RWPE2 (cell line): ENCODE measurements at regions not wholly inside any gene's neighbourhood (a gene's known extent, or its start where the extent isn't known, plus 50 kb on each side); places are given as distances from the start of the nearest gene placed in this dataset.

ENCODE experiments used
- ATAC-seq: fragments of 200-7000 bp; cut with Tn5 transposase; 3 replicates; pipeline ENCODE4 v1.9.1; 2021; ENCODE audit warnings: low read depth
- DNase-seq: peaks from one replicate; pipeline ENCODE4 v3.0.0-alpha.2; 2020; ENCODE audit warnings: low spot score
- H3K27ac ChIP-seq: fragments of 450-650 bp; 2 replicates; pipeline ENCODE4 v1.5.1; 2017; ENCODE audit warnings: mild to moderate bottlenecking; ENCODE audit not compliant: poor library complexity, severe bottlenecking
- H3K27me3 ChIP-seq: fragments of 250-450 bp; sonication (Bioruptor Pico); 2 replicates; pipeline ENCODE4 v1.5.1; 2021; ENCODE audit warnings: mild to moderate bottlenecking, moderate library complexity; ENCODE audit not compliant: insufficient read depth, poor library complexity, severe bottlenecking
- H3K36me3 ChIP-seq: fragments of 250-450 bp; sonication (Bioruptor Pico); 2 replicates; pipeline ENCODE4 v1.5.1; 2020; ENCODE audit warnings: low read depth, mild to moderate bottlenecking, moderate library complexity
- H3K4me1 ChIP-seq: fragments of 250-450 bp; sonication (Bioruptor Pico); 2 replicates; pipeline ENCODE4 v1.5.1; 2021; ENCODE audit warnings: mild to moderate bottlenecking, moderate library complexity; ENCODE audit not compliant: insufficient read depth, poor library complexity, severe bottlenecking
- H3K4me3 ChIP-seq: fragments of 250-450 bp; sonication (Bioruptor Pico); 2 replicates; pipeline ENCODE4 v1.5.1; 2021; ENCODE audit warnings: mild to moderate bottlenecking, moderate library complexity; ENCODE audit not compliant: severe bottlenecking
- H3K9me3 ChIP-seq: fragments of 250-450 bp; sonication (Bioruptor Pico); 2 replicates; pipeline ENCODE4 v1.5.1; 2021; ENCODE audit warnings: mild to moderate bottlenecking, moderate library complexity; ENCODE audit not compliant: severe bottlenecking
- TF ChIP-seq, protein P1 (sequence below): fragments of 450-650 bp; IDR thresholded peaks from one replicate; pipeline ENCODE4 v1.5.1; 2017; ENCODE audit warnings: mild to moderate bottlenecking, moderate library complexity; ENCODE audit not compliant: poor library complexity, severe bottlenecking

GRCh38 chr3:105253225-105253624 is 113.5 kb upstream of the ALCAM start:
- Histone ChIP-seq H3K27ac (no peak overlapping the region), H3K4me3 (no peak overlapping the region), H3K27me3 (no peaks in the 10 kb centered on the region), H3K9me3 (no peaks in the 10 kb centered on the region), H3K36me3 (no peaks in the 10 kb centered on the region), H3K4me1 (no peaks in the 10 kb centered on the region)
- TF ChIP-seq, protein P1, sequence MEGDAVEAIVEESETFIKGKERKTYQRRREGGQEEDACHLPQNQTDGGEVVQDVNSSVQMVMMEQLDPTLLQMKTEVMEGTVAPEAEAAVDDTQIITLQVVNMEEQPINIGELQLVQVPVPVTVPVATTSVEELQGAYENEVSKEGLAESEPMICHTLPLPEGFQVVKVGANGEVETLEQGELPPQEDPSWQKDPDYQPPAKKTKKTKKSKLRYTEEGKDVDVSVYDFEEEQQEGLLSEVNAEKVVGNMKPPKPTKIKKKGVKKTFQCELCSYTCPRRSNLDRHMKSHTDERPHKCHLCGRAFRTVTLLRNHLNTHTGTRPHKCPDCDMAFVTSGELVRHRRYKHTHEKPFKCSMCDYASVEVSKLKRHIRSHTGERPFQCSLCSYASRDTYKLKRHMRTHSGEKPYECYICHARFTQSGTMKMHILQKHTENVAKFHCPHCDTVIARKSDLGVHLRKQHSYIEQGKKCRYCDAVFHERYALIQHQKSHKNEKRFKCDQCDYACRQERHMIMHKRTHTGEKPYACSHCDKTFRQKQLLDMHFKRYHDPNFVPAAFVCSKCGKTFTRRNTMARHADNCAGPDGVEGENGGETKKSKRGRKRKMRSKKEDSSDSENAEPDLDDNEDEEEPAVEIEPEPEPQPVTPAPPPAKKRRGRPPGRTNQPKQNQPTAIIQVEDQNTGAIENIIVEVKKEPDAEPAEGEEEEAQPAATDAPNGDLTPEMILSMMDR: no peak
- DNase-seq (no peak), ATAC-seq (no peak)

GRCh38 chr3:105254154-105254553 is 112.6 kb upstream of the ALCAM start:
- no peak for ATAC-seq
- no peak for DNase-seq
- H3K27me3 ChIP-seq: no peaks in the 10 kb centered on the region
- no peaks in the 10 kb centered on the region for H3K4me1 ChIP-seq
- TF ChIP-seq, protein P1: no peak
- no peak overlapping the region for H3K4me3 ChIP-seq
- no peaks in the 10 kb centered on the region for H3K9me3 ChIP-seq
- no peaks in the 10 kb centered on the region for H3K36me3 ChIP-seq
- H3K27ac ChIP-seq: no peak overlapping the region

DNA sequence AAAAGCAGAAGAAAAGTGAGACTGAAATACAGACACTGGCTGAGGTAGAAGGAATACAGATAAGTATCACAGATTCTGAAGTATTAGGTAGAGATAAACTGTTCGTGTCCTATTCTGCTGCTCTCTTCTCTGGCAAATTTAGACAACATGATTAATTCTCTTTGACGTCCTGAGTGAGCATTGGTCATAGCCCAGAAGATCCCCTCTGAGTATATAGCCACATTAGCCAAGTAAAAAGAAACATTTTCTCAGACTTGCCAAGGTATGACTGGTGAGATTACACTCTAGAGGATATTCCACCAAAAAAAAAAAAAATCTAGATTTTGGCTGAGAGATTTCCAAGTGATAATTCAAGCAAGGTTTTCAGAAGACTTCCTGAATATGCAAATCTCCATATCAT is 111.4 kb upstream of the ALCAM start:
- no peaks in the 10 kb centered on the region for H3K4me1 ChIP-seq
- ATAC-seq: no peak
- H3K27me3 ChIP-seq: no peaks in the 10 kb centered on the region
- H3K9me3 ChIP-seq: no peaks in the 10 kb centered on the region
- TF ChIP-seq, protein P1: no peak
- no peak for DNase-seq
- no peak overlapping the region for H3K4me3 ChIP-seq
- no peak overlapping the region for H3K27ac ChIP-seq
- H3K36me3 ChIP-seq: no peaks in the 10 kb centered on the region

DNA sequence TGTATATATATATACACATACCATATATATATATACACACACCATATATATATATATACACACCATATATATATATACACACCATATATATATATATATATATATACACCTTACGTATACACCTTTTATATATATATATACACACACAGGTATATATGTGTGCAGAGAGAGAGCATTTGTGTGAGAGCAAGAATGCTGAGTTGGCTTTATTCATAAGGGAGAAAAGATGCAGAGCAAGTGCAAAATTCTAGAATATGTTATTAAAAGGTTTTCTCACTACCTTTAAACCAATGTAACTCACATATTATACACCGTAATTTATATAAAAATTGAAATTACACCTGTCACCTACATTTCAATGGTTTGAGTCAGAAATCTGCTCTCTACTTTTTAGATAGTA is 107.2 kb upstream of the ALCAM start:
- no peaks in the 10 kb centered on the region for H3K27me3 ChIP-seq
- TF ChIP-seq, protein P1: no peak
- no peaks in the 10 kb centered on the region for H3K9me3 ChIP-seq
- H3K36me3 ChIP-seq: no peaks in the 10 kb centered on the region
- ATAC-seq: no peak
- no peak for DNase-seq
- H3K27ac ChIP-seq: no peak overlapping the region
- no peak overlapping the region for H3K4me3 ChIP-seq
- H3K4me1 ChIP-seq: no peaks in the 10 kb centered on the region

DNA sequence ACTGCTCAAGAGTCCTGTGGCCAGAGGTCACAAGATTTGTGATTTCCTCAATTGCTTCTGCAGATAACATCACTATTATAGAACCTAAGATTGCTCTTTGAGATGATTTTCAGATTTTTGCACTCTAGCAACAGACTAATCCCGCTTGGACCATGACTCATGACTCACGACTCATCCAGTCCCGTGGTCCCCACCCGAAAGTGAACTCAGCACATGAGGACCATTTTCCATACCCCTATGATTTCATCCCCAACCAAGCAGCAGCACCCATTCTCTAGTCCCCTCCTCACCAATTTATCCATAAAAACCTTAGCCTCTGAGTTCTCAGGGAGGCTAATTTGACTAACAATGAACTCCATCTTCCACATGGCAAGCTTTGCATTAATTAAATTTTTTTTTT is 106.3 kb upstream of the ALCAM start:
- H3K4me3 ChIP-seq: no peak overlapping the region
- TF ChIP-seq, protein P1: no peak
- H3K9me3 ChIP-seq: no peaks in the 10 kb centered on the region
- ATAC-seq: no peak
- no peak overlapping the region for H3K27ac ChIP-seq
- no peaks in the 10 kb centered on the region for H3K36me3 ChIP-seq
- H3K27me3 ChIP-seq: no peaks in the 10 kb centered on the region
- DNase-seq: no peak
- H3K4me1 ChIP-seq: no peaks in the 10 kb centered on the region
